ENCODE measurements at regions not wholly inside any gene's neighbourhood (a gene's known extent, or its start where the extent isn't known, plus 50 kb on each side); places are given as distances from the start of the nearest gene placed in this dataset.

- DNase-seq (ENCODE audit: low read depth, low spot score), result no peak
- CTCF ChIA-PET, result no interaction called here
- POLR2A ChIA-PET, result no interaction called here
- no peak overlapping the region for H3K4me3 ChIP-seq (ENCODE audit: low read depth, low read length)
- no peak for TF ChIP-seq CTCF (IDR thresholded peaks at IDR 0.05; ENCODE audit: insufficient read depth, low read length, missing control alignments)
Observed at GRCh38 chrX:10356979-10357378, 200.2 kb downstream of the CLCN4 start.

- H3K4me3 ChIP-seq (ENCODE audit: low read depth, low read length), result no peak overlapping the region
- CTCF ChIA-PET, result no interaction called here
- no peak for TF ChIP-seq CTCF (IDR thresholded peaks at IDR 0.05; ENCODE audit: insufficient read depth, low read length, missing control alignments)
- POLR2A ChIA-PET, result no interaction called here
- no peak for DNase-seq (ENCODE audit: low read depth, low spot score)
Observed at GRCh38 chrX:10358958-10359357, 202.2 kb downstream of the CLCN4 start.

GRCh38 chrX:10360116-10360515, 203.3 kb downstream of the CLCN4 start:
- CTCF ChIA-PET, result no interaction called here
- DNase-seq (ENCODE audit: low read depth, low spot score), result no peak
- H3K4me3 ChIP-seq (ENCODE audit: low read depth, low read length), result no peak overlapping the region
- POLR2A ChIA-PET, result no interaction called here
- TF ChIP-seq CTCF (IDR thresholded peaks at IDR 0.05; ENCODE audit: insufficient read depth, low read length, missing control alignments), result no peak

- H3K4me3 ChIP-seq (ENCODE audit: low read depth, low read length), result no peak overlapping the region
- ChIA-PET POLR2A (no interaction called here), CTCF (interaction anchor here (0.6 kb wide), 1 partner anchor 9 kb away, joined by 3 read pairs; no protein-coding TSS in a partner anchor)
- DNase-seq (ENCODE audit: low read depth, low spot score), result no peak
- TF ChIP-seq CTCF (IDR thresholded peaks at IDR 0.05; ENCODE audit: insufficient read depth, low read length, missing control alignments), result no peak
Observed at GRCh38 chrX:10365532-10366265, 208.9 kb downstream of the CLCN4 start.

GRCh38 chrX:10367406-10367805, 210.6 kb downstream of the CLCN4 start:
- no peak overlapping the region for H3K4me3 ChIP-seq (ENCODE audit: low read depth, low read length)
- no peak for TF ChIP-seq CTCF (IDR thresholded peaks at IDR 0.05; ENCODE audit: insufficient read depth, low read length, missing control alignments)
- ChIA-PET CTCF (no interaction called here), POLR2A (no interaction called here)
- no peak for DNase-seq (ENCODE audit: low read depth, low spot score)

- TF ChIP-seq CTCF (IDR thresholded peaks at IDR 0.05; ENCODE audit: insufficient read depth, low read length, missing control alignments), result no peak
- no peak overlapping the region for H3K4me3 ChIP-seq (ENCODE audit: low read depth, low read length)
- ChIA-PET CTCF (no interaction called here), POLR2A (no interaction called here)
- DNase-seq (ENCODE audit: low read depth, low spot score), result no peak
Observed at GRCh38 chrX:10370976-10371375, 214.2 kb downstream of the CLCN4 start.
